ENCODE measurements at regions not wholly inside any gene's neighbourhood (a gene's known extent, or its start where the extent isn't known, plus 50 kb on each side); places are given as distances from the start of the nearest gene placed in this dataset.

DNA sequence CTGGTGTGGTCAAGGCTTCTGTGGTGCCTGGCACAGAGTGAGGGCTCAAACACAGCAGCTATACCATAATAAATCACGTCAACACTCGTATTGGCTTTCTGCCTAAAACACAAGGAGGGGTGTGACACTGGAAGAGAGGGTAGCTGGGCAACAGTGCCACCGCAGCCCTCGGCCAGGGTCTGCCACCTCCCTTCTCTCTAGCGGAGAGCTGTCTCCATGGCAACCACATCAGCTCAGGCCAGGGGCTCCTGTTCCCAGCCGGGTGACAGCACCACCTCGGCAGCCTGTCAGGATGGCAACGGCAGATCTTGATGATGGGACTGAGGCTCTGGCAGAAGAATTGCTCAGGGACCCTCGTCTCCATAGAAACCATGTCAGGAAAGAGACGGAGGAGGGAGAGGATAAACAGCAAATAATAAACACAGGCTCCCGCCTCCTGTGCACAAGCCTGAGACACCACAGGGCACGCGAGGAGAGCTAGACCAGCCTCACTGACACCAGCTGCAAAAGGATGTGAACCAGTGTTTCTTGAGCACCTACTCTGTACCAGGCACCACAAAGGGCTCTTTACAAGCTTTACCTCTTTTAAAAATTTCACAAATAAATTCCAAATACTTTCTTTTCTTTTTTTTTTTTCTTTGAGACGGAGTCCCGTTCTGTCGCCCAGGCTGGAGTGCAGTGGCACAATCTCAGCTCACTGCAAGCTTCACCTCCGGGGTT is 50.4 kb upstream of the TLDC2 start:
- no peaks in the 10 kb centered on the region for H3K23me2 ChIP-seq (ENCODE audit: insufficient read length, low read depth, low read length, poor library complexity, severe bottlenecking)
- no peak overlapping the region for H4K8ac ChIP-seq (replicated peaks; ENCODE audit: insufficient read length, low read depth, low read length)
- no peak overlapping the region for H3K4ac ChIP-seq (ENCODE audit: low read depth, low read length)
- H2BK15ac ChIP-seq (ENCODE audit: low read depth, low read length) = no peak overlapping the region
- no peaks in the 10 kb centered on the region for H3K9me3 Mint-ChIP-seq
- no peak overlapping the region for H2AK5ac ChIP-seq (ENCODE audit: insufficient read length, low read length)
- no peak overlapping the region for H2AFZ ChIP-seq (ENCODE audit: low read length)
- H3K4me3 Mint-ChIP-seq = no peak overlapping the region
- no peak overlapping the region for H2BK5ac ChIP-seq (ENCODE audit: insufficient read length, low read length)
- H3T11ph ChIP-seq (ENCODE audit: low read length) = no peak overlapping the region
- no peak overlapping the region for H3K14ac ChIP-seq (ENCODE audit: insufficient read depth, low read length)
- no peaks in the 10 kb centered on the region for H3K79me2 ChIP-seq (ENCODE audit: insufficient read depth, low read length)
- H3K27me3 Mint-ChIP-seq (ENCODE audit: low read depth) = no peaks in the 10 kb centered on the region
- H3K9ac ChIP-seq (ENCODE audit: extremely low read depth, insufficient read length, low read length) = no peak overlapping the region
- H3K27ac Mint-ChIP-seq = no peak overlapping the region; a peak in 2 of 7 replicates
- peaks cover 13 to 49% (median 41%) of the 10 kb centered on the region in 3 experiments; a peak in 6 of 7 replicates for H3K36me3 Mint-ChIP-seq (ENCODE audit: insufficient read depth in 1 of 3, low read depth in 3 of 3)
- no peaks in the 10 kb centered on the region for H3K9me3 ChIP-seq (ENCODE audit: control insufficient read depth, low read depth, low read length)
- no peak overlapping the region for H3K27ac ChIP-seq (ENCODE audit: insufficient read length, low read depth, low read length)
- no peaks in the 10 kb centered on the region for H3K79me1 ChIP-seq (ENCODE audit: insufficient read depth, low read depth, low read length, poor library complexity, severe bottlenecking)
- WGBS (ENCODE audit: extremely low coverage, insufficient read length, low lambda C conversion rate) = no CpG with 5 or more reads among the region's 17 CpGs
- no peak overlapping the region for H3K23ac ChIP-seq (ENCODE audit: insufficient read length, low read depth, low read length)
- H3K4me1 Mint-ChIP-seq = peaks cover 3 to 9% of the 10 kb centered on the region in 2 experiments
- H4K91ac ChIP-seq (ENCODE audit: insufficient read length, low read depth, low read length) = no peak overlapping the region
- H3K56ac ChIP-seq (ENCODE audit: insufficient read length, low read depth, low read length) = no peak overlapping the region
- H4K20me1 ChIP-seq (ENCODE audit: control insufficient read depth, insufficient read depth, insufficient read length) = no peaks in the 10 kb centered on the region
- H3K4me2 ChIP-seq (ENCODE audit: insufficient read depth, insufficient read length, low read length) = no peak overlapping the region
- TF ChIP-seq, protein P1, sequence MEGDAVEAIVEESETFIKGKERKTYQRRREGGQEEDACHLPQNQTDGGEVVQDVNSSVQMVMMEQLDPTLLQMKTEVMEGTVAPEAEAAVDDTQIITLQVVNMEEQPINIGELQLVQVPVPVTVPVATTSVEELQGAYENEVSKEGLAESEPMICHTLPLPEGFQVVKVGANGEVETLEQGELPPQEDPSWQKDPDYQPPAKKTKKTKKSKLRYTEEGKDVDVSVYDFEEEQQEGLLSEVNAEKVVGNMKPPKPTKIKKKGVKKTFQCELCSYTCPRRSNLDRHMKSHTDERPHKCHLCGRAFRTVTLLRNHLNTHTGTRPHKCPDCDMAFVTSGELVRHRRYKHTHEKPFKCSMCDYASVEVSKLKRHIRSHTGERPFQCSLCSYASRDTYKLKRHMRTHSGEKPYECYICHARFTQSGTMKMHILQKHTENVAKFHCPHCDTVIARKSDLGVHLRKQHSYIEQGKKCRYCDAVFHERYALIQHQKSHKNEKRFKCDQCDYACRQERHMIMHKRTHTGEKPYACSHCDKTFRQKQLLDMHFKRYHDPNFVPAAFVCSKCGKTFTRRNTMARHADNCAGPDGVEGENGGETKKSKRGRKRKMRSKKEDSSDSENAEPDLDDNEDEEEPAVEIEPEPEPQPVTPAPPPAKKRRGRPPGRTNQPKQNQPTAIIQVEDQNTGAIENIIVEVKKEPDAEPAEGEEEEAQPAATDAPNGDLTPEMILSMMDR (conservative IDR thresholded peaks at IDR 0.05) = no peak
- H3K18ac ChIP-seq (ENCODE audit: insufficient read length, low read depth, low read length) = no peak overlapping the region
- H2BK12ac ChIP-seq (ENCODE audit: insufficient read length, low read depth, low read length) = no peak overlapping the region
- no peaks in the 10 kb centered on the region for H3K4me1 ChIP-seq (ENCODE audit: insufficient read depth, low read length)
- no peak overlapping the region for H4K5ac ChIP-seq (ENCODE audit: insufficient read length, low read depth, low read length)
- H2BK20ac ChIP-seq (ENCODE audit: low read depth, low read length, poor library complexity, severe bottlenecking) = no peak overlapping the region
- no peaks in the 10 kb centered on the region for H3K27me3 ChIP-seq (ENCODE audit: insufficient read depth, low read length)
- no peak overlapping the region for H2BK120ac ChIP-seq (ENCODE audit: low read depth, low read length, poor library complexity, severe bottlenecking)
- DNase-seq = no peak

All from H9 (cell line).